GM23338 (cell line): ENCODE measurements at regions not wholly inside any gene's neighbourhood (a gene's known extent, or its start where the extent isn't known, plus 50 kb on each side); places are given as distances from the start of the nearest gene placed in this dataset.

Source experiments
- ATAC-seq: fragments of 200-7000 bp; cut with Tn5 transposase; 3 replicates; pipeline ENCODE4 v1.9.1; 2020
- DNase-seq: peaks from one replicate; pipeline ENCODE4 v3.0.0-alpha.2; 2015; ENCODE audit warnings: low spot score
- H2AFZ ChIP-seq: fragments of 200-600 bp; sonication (generic); 2 replicates; pipeline ENCODE4 v1.8.0; 2016; ENCODE audit warnings: antibody characterized with exemption, mild to moderate bottlenecking, moderate library complexity
- H3F3A ChIP-seq: fragments of 200-600 bp; sonication (generic); replicated peaks from 2 replicates; pipeline ENCODE4 v1.8.0; 2017; ENCODE audit warnings: antibody characterized with exemption, mixed run types, low read depth
- H3K27ac ChIP-seq: fragments of 200-600 bp; sonication (generic); 2 replicates; pipeline ENCODE4 v1.6.1; 2016; ENCODE audit warnings: low read depth
- H3K27me3 ChIP-seq: fragments of 200-600 bp; sonication (generic); 2 replicates; pipeline ENCODE4 v1.8.0; 2016; ENCODE audit warnings: mild to moderate bottlenecking, mixed run types, moderate library complexity; ENCODE audit not compliant: insufficient read depth
- H3K36me3 ChIP-seq: fragments of 200-600 bp; sonication (generic); 2 replicates; pipeline ENCODE4 v1.8.0; 2016; ENCODE audit warnings: mild to moderate bottlenecking; ENCODE audit not compliant: insufficient read depth
- H3K4me1 ChIP-seq: fragments of 200-600 bp; sonication (generic); 2 replicates; pipeline ENCODE4 v1.8.0; 2016; ENCODE audit warnings: mild to moderate bottlenecking, moderate library complexity; ENCODE audit not compliant: insufficient read depth
- H3K4me2 ChIP-seq: fragments of 200-600 bp; sonication (generic); 2 replicates; pipeline ENCODE4 v1.7.1; 2017; ENCODE audit warnings: mixed run types
- H3K4me3 ChIP-seq: fragments of 200-600 bp; sonication (generic); 2 replicates; pipeline ENCODE4 v1.6.1; 2016; ENCODE audit warnings: mixed run types
- H3K79me2 ChIP-seq: fragments of 200-600 bp; sonication (generic); replicated peaks from 2 replicates; pipeline ENCODE4 v1.8.0; 2017; ENCODE audit warnings: mild to moderate bottlenecking; ENCODE audit not compliant: insufficient read depth
- H3K9me2 ChIP-seq: fragments of 200-600 bp; sonication (generic); 2 replicates; pipeline ENCODE4 v1.8.0; 2017; ENCODE audit not compliant: insufficient read depth
- H4K20me1 ChIP-seq: fragments of 200-600 bp; sonication (generic); replicated peaks from 2 replicates; pipeline ENCODE4 v1.8.0; 2017; ENCODE audit warnings: mild to moderate bottlenecking; ENCODE audit not compliant: insufficient read depth
- H3K27ac Mint-ChIP-seq: 2 replicates; pipeline ENCODE4 v1.8.0; 2020; ENCODE audit warnings: inconsistent platforms, mild to moderate bottlenecking, moderate library complexity, mixed read lengths
- H3K27me3 Mint-ChIP-seq: 3 replicates; pipeline ENCODE4 v1.8.0; 2022; ENCODE audit warnings: low read depth, mild to moderate bottlenecking, moderate library complexity, mixed read lengths, inconsistent platforms; ENCODE audit not compliant: insufficient read depth, poor library complexity
- H3K36me3 Mint-ChIP-seq: 3 replicates; pipeline ENCODE4 v1.8.0; 2021; ENCODE audit warnings: low read depth, mild to moderate bottlenecking, inconsistent platforms, moderate library complexity, mixed read lengths
- H3K4me1 Mint-ChIP-seq: 3 replicates; pipeline ENCODE4 v1.8.0; 2020; ENCODE audit warnings: mild to moderate bottlenecking, inconsistent platforms, mixed read lengths
- H3K4me3 Mint-ChIP-seq: 3 replicates; pipeline ENCODE4 v1.8.0; 2021; ENCODE audit warnings: moderate library complexity, mild to moderate bottlenecking, inconsistent platforms, mixed read lengths
- H3K9me3 Mint-ChIP-seq: 3 replicates; pipeline ENCODE4 v1.8.0; 2020; ENCODE audit warnings: moderate library complexity, mild to moderate bottlenecking, inconsistent platforms, mixed read lengths
- CREB1 ChIP-seq: fragments of 250-450 bp; sonication (Bioruptor Pico); IDR thresholded peaks from 2 replicates; pipeline ENCODE4 v1.5.0; 2020; ENCODE audit warnings: low read depth, mild to moderate bottlenecking, moderate library complexity
- EZH2 ChIP-seq: fragments of 200-600 bp; sonication (generic); IDR thresholded peaks from one replicate; pipeline ENCODE4 v1.8.0; 2017; ENCODE audit warnings: antibody characterized with exemption, mild to moderate bottlenecking, low read depth; ENCODE audit not compliant: unreplicated experiment
- EZH2phosphoT487 ChIP-seq: fragments of 200-600 bp; sonication (generic); IDR thresholded peaks from one replicate; pipeline ENCODE4 v1.8.1; 2018; ENCODE audit warnings: antibody characterized with exemption; ENCODE audit not compliant: unreplicated experiment
- JUNB ChIP-seq: IDR thresholded peaks from one replicate; pipeline ENCODE4 v1.6.1; 2016; ENCODE audit warnings: antibody characterized with exemption; ENCODE audit not compliant: unreplicated experiment
- NANOG ChIP-seq: IDR thresholded peaks from 2 replicates; pipeline ENCODE4 v1.6.1; 2016; ENCODE audit warnings: antibody characterized with exemption, borderline replicate concordance
- POLR2AphosphoS5 ChIP-seq: IDR thresholded peaks from 2 replicates; pipeline ENCODE4 v1.6.1; 2016; ENCODE audit warnings: antibody characterized with exemption, low read depth
- STAT1 ChIP-seq: IDR thresholded peaks from one replicate; pipeline ENCODE4 v1.6.1; 2016; ENCODE audit warnings: antibody characterized with exemption; ENCODE audit not compliant: unreplicated experiment
- ZNF114 ChIP-seq: fragments of 250-450 bp; sonication (Bioruptor Pico); IDR thresholded peaks from 2 replicates; pipeline ENCODE4 v1.5.0; 2020; ENCODE audit warnings: mild to moderate bottlenecking, moderate library complexity
- ZNF331 ChIP-seq: fragments of 250-450 bp; sonication (Bioruptor Pico); IDR thresholded peaks from 2 replicates; pipeline ENCODE4 v1.5.0; 2020; ENCODE audit warnings: low read depth, mild to moderate bottlenecking, moderate library complexity
- TF ChIP-seq, protein P1 (sequence below): fragments of 250-450 bp; sonication (Bioruptor Pico); IDR thresholded peaks from 2 replicates; pipeline ENCODE4 v1.5.0; 2020; ENCODE audit warnings: mild to moderate bottlenecking, moderate library complexity
- TF ChIP-seq, protein P2 (sequence below): IDR thresholded peaks from 2 replicates; pipeline ENCODE4 v1.6.1; 2016; ENCODE audit warnings: antibody characterized with exemption
- TF ChIP-seq, protein P3 (sequence below): IDR thresholded peaks from one replicate; pipeline ENCODE4 v1.6.1; 2018; ENCODE audit warnings: antibody characterized with exemption; ENCODE audit not compliant: unreplicated experiment
- TF ChIP-seq, protein P4 (sequence below), 2 experiments: fragments of 200-600 bp in 1 of 2; sonication (generic) in 1 of 2; conservative IDR thresholded peaks; 2 replicates each; pipeline versions ENCODE4 v1.5.1 to v1.6.1; 2016 to 2017; ENCODE audit warnings: antibody characterized with exemption in 2 of 2, low read depth in 2 of 2, mild to moderate bottlenecking in 2 of 2, moderate library complexity in 1 of 2

DNA sequence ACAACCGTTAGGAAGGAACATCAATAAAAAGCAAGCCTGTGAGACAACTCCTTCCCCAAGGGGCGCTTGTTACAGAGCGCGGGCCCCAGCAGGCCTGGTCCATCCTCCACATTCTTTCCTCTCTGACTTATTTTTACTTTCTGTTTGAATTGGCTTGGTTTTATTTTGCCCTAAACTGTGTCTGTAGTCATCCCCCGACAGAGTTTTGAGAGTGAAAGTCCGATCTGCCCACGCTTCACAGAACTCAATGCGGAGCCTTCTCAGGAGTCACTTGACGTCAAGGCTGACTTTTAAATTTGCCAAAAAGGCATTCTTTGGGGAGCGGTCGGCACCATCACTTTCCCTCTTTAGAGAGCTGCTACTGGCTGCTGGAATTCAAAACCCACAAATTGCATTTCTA, 150.1 kb upstream of the KLF6 start:
- no peaks in the 10 kb centered on the region for H3F3A ChIP-seq

More for the DNA sequence above, 150.1 kb upstream of the KLF6 start:
- TF ChIP-seq EZH2phosphoT487 (no peak), ZNF114 (CRISPR knock-in tag) (no peak), POLR2AphosphoS5 (no peak), EZH2 (no peak), STAT1 (no peak), JUNB (no peak), ZNF331 (CRISPR knock-in tag) (no peak), NANOG (no peak), CREB1 (CRISPR knock-in tag) (no peak)
- TF ChIP-seq, protein P1, sequence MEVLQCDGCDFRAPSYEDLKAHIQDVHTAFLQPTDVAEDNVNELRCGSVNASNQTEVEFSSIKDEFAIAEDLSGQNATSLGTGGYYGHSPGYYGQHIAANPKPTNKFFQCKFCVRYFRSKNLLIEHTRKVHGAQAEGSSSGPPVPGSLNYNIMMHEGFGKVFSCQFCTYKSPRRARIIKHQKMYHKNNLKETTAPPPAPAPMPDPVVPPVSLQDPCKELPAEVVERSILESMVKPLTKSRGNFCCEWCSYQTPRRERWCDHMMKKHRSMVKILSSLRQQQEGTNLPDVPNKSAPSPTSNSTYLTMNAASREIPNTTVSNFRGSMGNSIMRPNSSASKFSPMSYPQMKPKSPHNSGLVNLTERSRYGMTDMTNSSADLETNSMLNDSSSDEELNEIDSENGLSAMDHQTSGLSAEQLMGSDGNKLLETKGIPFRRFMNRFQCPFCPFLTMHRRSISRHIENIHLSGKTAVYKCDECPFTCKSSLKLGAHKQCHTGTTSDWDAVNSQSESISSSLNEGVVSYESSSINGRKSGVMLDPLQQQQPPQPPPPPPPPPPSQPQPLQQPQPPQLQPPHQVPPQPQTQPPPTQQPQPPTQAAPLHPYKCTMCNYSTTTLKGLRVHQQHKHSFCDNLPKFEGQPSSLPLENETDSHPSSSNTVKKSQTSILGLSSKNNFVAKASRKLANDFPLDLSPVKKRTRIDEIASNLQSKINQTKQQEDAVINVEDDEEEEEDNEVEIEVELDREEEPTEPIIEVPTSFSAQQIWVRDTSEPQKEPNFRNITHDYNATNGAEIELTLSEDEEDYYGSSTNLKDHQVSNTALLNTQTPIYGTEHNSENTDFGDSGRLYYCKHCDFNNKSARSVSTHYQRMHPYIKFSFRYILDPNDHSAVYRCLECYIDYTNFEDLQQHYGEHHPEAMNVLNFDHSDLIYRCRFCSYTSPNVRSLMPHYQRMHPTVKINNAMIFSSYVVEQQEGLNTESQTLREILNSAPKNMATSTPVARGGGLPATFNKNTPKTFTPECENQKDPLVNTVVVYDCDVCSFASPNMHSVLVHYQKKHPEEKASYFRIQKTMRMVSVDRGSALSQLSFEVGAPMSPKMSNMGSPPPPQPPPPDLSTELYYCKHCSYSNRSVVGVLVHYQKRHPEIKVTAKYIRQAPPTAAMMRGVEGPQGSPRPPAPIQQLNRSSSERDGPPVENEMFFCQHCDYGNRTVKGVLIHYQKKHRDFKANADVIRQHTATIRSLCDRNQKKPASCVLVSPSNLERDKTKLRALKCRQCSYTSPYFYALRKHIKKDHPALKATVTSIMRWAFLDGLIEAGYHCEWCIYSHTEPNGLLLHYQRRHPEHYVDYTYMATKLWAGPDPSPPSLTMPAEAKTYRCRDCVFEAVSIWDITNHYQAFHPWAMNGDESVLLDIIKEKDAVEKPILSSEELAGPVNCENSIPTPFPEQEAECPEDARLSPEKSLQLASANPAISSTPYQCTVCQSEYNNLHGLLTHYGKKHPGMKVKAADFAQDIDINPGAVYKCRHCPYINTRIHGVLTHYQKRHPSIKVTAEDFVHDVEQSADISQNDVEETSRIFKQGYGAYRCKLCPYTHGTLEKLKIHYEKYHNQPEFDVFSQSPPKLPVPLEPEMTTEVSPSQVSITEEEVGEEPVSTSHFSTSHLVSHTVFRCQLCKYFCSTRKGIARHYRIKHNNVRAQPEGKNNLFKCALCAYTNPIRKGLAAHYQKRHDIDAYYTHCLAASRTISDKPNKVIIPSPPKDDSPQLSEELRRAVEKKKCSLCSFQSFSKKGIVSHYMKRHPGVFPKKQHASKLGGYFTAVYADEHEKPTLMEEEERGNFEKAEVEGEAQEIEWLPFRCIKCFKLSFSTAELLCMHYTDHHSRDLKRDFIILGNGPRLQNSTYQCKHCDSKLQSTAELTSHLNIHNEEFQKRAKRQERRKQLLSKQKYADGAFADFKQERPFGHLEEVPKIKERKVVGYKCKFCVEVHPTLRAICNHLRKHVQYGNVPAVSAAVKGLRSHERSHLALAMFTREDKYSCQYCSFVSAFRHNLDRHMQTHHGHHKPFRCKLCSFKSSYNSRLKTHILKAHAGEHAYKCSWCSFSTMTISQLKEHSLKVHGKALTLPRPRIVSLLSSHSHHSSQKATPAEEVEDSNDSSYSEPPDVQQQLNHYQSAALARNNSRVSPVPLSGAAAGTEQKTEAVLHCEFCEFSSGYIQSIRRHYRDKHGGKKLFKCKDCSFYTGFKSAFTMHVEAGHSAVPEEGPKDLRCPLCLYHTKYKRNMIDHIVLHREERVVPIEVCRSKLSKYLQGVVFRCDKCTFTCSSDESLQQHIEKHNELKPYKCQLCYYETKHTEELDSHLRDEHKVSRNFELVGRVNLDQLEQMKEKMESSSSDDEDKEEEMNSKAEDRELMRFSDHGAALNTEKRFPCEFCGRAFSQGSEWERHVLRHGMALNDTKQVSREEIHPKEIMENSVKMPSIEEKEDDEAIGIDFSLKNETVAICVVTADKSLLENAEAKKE (CRISPR knock-in tag), result no peak
- TF ChIP-seq, protein P2, sequence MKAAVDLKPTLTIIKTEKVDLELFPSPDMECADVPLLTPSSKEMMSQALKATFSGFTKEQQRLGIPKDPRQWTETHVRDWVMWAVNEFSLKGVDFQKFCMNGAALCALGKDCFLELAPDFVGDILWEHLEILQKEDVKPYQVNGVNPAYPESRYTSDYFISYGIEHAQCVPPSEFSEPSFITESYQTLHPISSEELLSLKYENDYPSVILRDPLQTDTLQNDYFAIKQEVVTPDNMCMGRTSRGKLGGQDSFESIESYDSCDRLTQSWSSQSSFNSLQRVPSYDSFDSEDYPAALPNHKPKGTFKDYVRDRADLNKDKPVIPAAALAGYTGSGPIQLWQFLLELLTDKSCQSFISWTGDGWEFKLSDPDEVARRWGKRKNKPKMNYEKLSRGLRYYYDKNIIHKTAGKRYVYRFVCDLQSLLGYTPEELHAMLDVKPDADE, result no peak
- TF ChIP-seq, protein P3, sequence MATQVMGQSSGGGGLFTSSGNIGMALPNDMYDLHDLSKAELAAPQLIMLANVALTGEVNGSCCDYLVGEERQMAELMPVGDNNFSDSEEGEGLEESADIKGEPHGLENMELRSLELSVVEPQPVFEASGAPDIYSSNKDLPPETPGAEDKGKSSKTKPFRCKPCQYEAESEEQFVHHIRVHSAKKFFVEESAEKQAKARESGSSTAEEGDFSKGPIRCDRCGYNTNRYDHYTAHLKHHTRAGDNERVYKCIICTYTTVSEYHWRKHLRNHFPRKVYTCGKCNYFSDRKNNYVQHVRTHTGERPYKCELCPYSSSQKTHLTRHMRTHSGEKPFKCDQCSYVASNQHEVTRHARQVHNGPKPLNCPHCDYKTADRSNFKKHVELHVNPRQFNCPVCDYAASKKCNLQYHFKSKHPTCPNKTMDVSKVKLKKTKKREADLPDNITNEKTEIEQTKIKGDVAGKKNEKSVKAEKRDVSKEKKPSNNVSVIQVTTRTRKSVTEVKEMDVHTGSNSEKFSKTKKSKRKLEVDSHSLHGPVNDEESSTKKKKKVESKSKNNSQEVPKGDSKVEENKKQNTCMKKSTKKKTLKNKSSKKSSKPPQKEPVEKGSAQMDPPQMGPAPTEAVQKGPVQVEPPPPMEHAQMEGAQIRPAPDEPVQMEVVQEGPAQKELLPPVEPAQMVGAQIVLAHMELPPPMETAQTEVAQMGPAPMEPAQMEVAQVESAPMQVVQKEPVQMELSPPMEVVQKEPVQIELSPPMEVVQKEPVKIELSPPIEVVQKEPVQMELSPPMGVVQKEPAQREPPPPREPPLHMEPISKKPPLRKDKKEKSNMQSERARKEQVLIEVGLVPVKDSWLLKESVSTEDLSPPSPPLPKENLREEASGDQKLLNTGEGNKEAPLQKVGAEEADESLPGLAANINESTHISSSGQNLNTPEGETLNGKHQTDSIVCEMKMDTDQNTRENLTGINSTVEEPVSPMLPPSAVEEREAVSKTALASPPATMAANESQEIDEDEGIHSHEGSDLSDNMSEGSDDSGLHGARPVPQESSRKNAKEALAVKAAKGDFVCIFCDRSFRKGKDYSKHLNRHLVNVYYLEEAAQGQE, result no peak
- TF ChIP-seq, protein P4, sequence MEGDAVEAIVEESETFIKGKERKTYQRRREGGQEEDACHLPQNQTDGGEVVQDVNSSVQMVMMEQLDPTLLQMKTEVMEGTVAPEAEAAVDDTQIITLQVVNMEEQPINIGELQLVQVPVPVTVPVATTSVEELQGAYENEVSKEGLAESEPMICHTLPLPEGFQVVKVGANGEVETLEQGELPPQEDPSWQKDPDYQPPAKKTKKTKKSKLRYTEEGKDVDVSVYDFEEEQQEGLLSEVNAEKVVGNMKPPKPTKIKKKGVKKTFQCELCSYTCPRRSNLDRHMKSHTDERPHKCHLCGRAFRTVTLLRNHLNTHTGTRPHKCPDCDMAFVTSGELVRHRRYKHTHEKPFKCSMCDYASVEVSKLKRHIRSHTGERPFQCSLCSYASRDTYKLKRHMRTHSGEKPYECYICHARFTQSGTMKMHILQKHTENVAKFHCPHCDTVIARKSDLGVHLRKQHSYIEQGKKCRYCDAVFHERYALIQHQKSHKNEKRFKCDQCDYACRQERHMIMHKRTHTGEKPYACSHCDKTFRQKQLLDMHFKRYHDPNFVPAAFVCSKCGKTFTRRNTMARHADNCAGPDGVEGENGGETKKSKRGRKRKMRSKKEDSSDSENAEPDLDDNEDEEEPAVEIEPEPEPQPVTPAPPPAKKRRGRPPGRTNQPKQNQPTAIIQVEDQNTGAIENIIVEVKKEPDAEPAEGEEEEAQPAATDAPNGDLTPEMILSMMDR (conservative IDR thresholded peaks at IDR 0.05; ENCODE audit: low read depth in 2 of 2), result no peak
- peaks cover 6% of the 10 kb centered on the region; the same call in 2 of the 3 replicates for H3K4me1 Mint-ChIP-seq
- no peaks in the 10 kb centered on the region for H3K4me1 ChIP-seq
- no peaks in the 10 kb centered on the region for H3K36me3 Mint-ChIP-seq
- peaks cover 4% of the 10 kb centered on the region; the same call in 2 of the 3 replicates for H3K9me3 Mint-ChIP-seq
- H3K27ac ChIP-seq, result no peak overlapping the region
- H3K9me2 ChIP-seq, result no peaks in the 10 kb centered on the region
- no peaks in the 10 kb centered on the region for H3K79me2 ChIP-seq
- H3K4me3 ChIP-seq, result no peak overlapping the region
- H3K27me3 ChIP-seq, result no peaks in the 10 kb centered on the region
- H3K27ac Mint-ChIP-seq, result no peak overlapping the region
- H4K20me1 ChIP-seq, result no peaks in the 10 kb centered on the region
- no peak overlapping the region for H3K4me3 Mint-ChIP-seq
- 0 out of 2 replicates have a peak overlapping the region, but pooled peaks have one; percentile 38 for H2AFZ ChIP-seq
- no peak overlapping the region for H3K4me2 ChIP-seq
- no peaks in the 10 kb centered on the region for H3K36me3 ChIP-seq
- no peak for ATAC-seq
- no peak for DNase-seq
- H3K27me3 Mint-ChIP-seq, result peaks cover 5% of the 10 kb centered on the region
